T-helper 2 cell (primary cell): ENCODE measurements at regions not wholly inside any gene's neighbourhood (a gene's known extent, or its start where the extent isn't known, plus 50 kb on each side); places are given as distances from the start of the nearest gene placed in this dataset.
"Not testable (repeated sequence)": the region's sequence is repeated elsewhere in the genome, so short reads cannot be mapped to it uniquely, and the experiment has no call there.

Source experiments
- DNase-seq, 5 experiments: peaks; one replicate each; pipeline versions ENCODE4 v3.0.0 to v3.0.0-alpha.2; 2012 to 2022

DNA sequence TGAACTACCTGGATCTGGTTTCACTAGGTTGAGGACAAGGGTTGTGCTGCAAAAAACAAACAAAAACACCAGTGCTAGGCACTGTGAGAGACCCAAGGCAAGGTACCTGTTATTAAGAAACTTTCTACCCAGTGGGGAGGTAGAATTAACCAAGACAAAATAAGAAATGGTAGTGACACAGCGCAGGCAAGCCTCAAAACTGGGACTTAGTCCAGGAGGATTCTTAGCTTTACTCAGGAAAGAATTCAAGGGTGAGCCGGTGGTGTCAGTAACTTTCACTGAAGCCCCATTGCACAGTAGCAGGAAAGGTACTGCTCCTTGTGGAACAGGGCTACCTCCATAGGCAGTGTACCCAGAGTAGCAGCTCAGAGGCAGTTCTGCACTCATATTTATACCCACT, 131.6 kb downstream of the SCG2 start:
- DNase-seq, result no peak

DNA sequence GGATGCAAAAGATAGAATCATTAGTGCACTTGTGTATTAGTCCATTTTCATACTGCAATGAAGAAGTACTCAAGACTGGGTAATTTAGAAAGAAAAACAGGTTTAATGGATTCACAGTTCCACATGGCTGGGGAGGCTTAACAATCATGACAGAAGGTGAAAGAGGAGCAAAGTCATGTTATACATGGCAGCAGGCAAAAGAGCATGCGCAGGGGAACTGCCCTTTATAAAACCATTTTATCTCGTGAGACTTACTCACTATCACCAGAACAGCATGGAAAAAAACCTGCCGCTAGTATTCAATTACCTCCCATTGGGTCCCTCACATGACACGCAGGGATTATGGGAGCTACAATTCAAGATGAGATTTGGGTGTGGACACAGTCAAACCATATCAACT, 129.4 kb downstream of the SCG2 start:
- DNase-seq, result no peak

DNA sequence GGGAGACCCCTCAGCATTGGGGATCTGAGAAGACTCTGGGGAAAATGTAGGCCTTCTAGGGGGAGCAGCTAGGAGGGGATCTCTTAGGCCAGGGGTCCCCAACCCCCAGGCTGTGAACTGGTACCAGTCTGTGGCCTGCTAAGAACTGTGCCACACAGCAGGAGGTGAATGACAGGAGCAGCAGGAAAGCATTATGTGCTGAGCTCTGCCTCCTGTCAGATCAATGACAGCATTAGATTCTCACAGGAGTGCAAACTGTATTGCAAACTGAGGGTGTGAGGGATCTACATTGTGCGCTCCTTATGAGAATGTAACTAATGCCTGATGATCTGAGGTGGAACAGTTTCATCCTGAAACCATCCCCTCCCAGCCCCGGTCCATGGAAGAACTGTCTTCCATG, 127.3 kb downstream of the SCG2 start:
- no peak for DNase-seq

GRCh38 chr2:223475901-223476300, 126.3 kb downstream of the SCG2 start:
- DNase-seq, result no peak

GRCh38 chr2:223477318-223477717, 124.8 kb downstream of the SCG2 start:
- no peak for DNase-seq

DNA sequence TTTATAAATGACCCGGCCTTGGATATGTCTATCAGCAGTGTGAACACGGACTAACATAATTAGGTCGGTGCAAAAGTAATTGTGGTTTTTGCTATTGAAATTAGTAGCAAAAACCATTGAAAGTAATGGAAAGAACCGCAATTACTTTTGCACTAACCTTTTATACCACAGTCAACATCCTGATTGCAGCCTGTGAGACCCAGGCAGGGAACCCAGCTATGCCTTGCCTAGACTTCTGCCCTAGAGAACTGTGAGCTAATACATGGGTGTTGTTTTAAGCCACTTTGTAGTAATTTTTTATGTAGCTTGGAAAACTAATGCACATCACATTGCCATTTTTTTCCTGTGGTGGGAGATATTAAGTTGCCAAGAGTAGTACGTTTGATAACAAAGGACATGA, 120.7 kb downstream of the SCG2 start:
- DNase-seq, result peak in 1 of 5 experiments; percentile 37

GRCh38 chr2:223486751-223487150, 115.4 kb downstream of the SCG2 start:
- no peak for DNase-seq

DNA sequence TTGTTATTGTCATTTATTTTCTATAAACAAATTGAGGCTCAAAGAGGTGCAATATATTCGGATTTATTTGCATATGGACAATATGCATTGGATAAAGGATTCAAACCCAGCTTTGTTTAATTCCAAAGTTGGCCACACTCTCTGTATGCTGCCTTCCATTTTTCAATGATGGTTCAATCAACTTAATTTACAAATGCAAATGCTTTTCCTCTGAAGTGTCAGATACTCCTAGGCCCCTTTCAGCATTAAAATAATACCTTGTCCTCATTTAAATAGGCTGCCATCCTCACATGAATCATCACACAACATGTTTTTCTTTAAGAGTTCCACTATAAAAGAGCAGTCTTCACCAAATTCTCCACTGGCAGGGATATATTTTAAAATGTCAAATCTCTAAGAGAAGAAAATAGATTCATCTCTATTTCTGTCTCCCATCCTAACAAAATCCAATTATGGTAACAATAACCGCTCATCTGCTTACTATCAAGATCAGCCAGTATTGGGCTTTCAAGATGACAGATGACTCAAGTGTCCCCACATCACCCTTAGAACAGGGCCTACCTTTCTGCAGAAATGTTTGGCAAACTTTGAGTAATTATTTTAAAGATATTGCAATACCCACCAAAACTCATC, 114.8 kb downstream of the SCG2 start:
- peak in 1 of 5 experiments; percentile 73 for DNase-seq

GRCh38 chr2:223488814-223489213, 113.3 kb downstream of the SCG2 start:
- peak in 1 of 5 experiments; percentile 83 for DNase-seq

- DNase-seq, result no peak
Observed at GRCh38 chr2:223494496-223494895, 107.7 kb downstream of the SCG2 start.

GRCh38 chr2:223494942-223495341, 107.2 kb downstream of the SCG2 start:
- DNase-seq, result no peak

DNA sequence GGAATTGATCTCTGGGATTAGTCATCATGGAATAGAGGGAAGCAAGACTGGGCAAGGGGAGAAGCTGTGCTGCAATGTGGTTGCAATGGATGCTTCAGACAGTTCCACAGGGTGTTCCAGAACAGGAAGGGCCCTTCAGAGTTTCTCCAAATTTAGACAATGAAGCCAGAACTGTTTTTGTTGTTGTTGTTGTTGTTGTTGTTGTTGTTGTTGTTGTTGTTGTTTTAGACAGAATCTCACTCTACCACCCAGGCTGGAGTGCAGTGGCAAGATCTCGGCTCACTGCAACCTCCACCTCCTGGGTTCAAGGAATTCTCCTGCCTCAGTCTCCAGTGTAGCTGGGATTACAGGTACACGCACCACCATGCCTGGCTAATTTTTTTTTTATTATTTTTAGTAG, 105.3 kb downstream of the SCG2 start:
- DNase-seq, result not testable (repeated sequence)

DNA sequence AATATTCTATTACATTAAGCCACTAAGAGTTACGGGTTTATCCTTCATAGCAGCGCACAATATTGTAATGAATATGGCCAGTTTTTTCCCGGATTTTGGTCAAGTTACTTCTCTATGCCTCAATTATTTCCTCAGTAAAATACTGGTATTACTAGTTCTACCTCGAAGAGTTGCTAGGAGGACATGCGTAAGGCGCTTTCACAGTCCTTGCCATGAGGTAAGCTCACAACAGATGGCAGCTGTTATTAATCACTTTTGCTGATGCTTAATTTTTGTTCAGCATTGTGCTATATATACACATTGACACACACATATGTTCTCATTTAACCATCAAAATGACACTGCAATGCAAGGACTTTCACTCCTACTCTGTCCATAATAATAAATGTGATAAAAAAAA, 101.5 kb downstream of the SCG2 start:
- no peak for DNase-seq

GRCh38 chr2:223501641-223502040, 100.5 kb downstream of the SCG2 start:
- no peak for DNase-seq

DNA sequence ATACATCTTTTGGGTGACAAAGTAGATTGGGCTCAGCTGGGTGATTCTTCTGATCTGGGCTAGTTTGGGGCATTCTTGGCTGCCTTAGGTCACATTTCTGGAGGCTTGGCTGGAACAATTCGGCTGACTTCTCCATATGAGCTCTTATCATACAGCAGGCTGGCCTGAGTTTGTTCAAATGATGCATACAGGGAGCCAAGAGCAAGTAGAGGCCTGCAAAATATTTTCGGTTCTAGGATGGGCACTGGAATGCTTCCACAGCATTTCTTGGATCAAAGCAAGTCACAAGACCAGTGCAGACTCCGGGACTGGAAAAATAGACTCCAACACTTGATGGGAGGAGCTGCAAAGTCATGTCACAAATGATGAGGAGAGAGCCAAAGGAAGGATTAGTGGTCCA, 98.4 kb downstream of the SCG2 start:
- no peak for DNase-seq

DNA sequence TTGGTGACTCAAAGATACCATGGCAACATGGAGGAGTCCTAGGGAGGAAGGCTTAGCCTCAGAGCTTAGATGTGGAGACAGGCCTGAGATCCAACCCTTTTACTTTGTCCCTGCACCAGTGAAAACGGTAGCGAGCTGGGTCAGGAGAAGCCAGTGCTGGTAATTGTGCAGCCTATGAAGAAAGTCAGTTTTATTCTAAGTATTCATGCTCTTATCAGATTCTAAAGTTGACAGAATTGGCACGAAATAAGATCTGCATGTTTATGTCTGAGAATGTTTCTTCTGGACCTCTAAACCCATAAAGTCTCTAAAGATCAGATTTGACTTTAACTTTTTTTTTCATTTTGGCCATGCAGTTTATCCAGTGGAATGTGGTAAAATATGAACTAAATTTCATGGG, 93.8 kb downstream of the SCG2 start:
- no peak for DNase-seq

GRCh38 chr2:223510713-223511112, 91.4 kb downstream of the SCG2 start:
- no peak for DNase-seq

DNA sequence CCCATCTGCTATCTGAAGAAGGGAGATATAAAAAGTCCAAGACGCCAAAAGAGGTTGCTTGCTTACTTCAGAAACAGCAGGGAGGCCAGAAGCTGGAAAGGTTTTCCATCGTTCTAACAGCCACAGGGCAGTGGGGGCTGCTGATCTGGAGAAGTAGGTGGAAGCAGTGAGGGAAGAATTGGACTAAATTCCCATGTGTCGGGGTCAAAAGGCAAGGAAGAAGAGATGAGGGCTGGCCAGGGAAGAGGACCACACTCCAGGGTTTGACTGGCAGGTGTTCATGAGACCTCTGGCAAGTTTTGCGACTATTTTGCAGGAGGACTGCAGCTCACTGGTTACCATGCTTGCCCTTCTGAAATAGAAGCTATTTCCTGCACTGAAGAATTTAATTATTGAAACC, 91.0 kb downstream of the SCG2 start:
- no peak for DNase-seq

GRCh38 chr2:223513771-223514455, 88.2 kb downstream of the SCG2 start:
- no peak for DNase-seq

- DNase-seq, result no peak
Observed at GRCh38 chr2:223519471-223519870, 82.7 kb downstream of the SCG2 start.

- DNase-seq, result no peak
Observed at GRCh38 chr2:223522796-223523195, 79.4 kb downstream of the SCG2 start.

DNA sequence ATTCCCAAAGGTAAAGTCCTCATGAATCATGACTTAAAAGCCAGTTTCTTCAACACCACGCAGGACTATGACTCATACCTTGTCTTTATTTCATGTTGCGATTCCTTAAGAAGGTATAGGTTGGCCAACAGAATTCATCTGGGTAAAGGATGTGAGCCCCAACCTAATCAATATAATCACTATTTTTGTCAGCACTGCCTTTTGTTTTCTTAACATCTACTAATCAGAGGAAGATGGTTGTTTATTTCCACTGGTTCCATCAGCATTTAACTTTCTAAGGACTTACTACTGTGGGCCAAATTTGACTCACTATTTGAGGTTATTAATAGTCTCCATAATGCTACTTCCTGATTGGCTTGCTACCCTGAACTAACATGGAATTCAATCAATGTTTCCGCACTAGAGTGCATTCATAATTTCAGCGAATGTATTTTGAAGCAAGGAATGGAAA, 78.6 kb downstream of the SCG2 start:
- no peak for DNase-seq

DNA sequence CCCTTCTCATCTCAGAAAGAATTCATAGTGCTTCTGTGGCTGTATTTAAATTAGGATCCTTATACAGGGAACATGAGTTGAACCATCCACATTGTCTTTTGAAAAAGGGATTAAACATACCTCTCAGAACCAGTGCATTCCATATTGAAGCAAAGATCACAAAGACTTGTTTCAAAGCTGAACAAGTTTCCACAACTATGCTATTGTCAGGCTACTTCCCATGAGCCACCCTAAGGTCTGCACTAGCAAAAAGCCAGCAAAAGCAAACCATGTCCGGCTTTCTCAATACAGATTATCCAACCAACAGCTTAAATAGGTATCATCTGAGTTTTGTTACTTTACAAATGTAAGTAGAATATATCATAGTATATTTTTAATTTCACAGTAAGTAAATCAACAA, 78.1 kb downstream of the SCG2 start:
- DNase-seq, result no peak

GRCh38 chr2:223526106-223526505, 76.1 kb downstream of the SCG2 start:
- no peak for DNase-seq

DNA sequence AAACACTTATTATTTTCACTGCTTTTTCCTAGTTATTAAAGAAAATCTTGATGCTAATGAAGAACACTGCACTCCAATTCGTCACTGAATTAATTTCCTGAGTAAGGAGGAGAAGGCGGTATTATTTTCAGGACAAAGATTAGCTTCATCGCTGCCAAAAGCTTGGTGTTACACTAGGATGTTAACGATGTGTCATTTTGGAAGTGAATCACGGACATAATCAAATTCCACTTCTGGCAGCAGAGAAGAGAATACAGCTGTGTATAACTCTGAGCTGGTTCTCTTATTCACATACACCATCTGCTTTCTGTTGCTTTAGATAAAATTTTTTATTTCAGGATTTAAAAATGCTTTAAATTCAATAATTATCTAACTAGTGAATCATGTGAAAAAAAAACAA, 74.1 kb downstream of the SCG2 start:
- DNase-seq, result no peak
